ENCODE measurements at regions not wholly inside any gene's neighbourhood (a gene's known extent, or its start where the extent isn't known, plus 50 kb on each side); places are given as distances from the start of the nearest gene placed in this dataset.

GRCh38 chr1:34549199-34549598, 205.6 kb upstream of the GJB5 start:
- DNase-seq (ENCODE audit: low spot score in 2 of 2) (no peak), ATAC-seq (ENCODE audit: low read depth) (no peak)
- H3K9me3 Mint-ChIP-seq = peaks cover 4% of the 10 kb centered on the region
- H3K27ac Mint-ChIP-seq = no peak overlapping the region
- H3K27me3 Mint-ChIP-seq = peaks cover 8% of the 10 kb centered on the region
- H3K4me1 Mint-ChIP-seq = no peaks in the 10 kb centered on the region
- no peak overlapping the region for H3K4me3 Mint-ChIP-seq
- peaks cover 2% of the 10 kb centered on the region for H3K36me3 Mint-ChIP-seq

- Mint-ChIP-seq H3K4me1 (no peaks in the 10 kb centered on the region), H3K27me3 (peaks cover 21% of the 10 kb centered on the region), H3K36me3 (no peaks in the 10 kb centered on the region), H3K27ac (no peak overlapping the region), H3K9me3 (peaks cover 7% of the 10 kb centered on the region), H3K4me3 (no peak overlapping the region)
- DNase-seq (ENCODE audit: low spot score in 2 of 2) (no peak), ATAC-seq (ENCODE audit: low read depth) (no peak)
These were observed 176.5 kb upstream of the GJB5 start for GRCh38 chr1:34578306-34578705.

GRCh38 chr1:34582356-34582755, 172.5 kb upstream of the GJB5 start:
- Mint-ChIP-seq H3K36me3 (no peaks in the 10 kb centered on the region), H3K4me3 (no peak overlapping the region), H3K27me3 (peaks cover 17% of the 10 kb centered on the region), H3K9me3 (peaks cover 7% of the 10 kb centered on the region), H3K4me1 (no peaks in the 10 kb centered on the region), H3K27ac (no peak overlapping the region)
- no peak for DNase-seq (ENCODE audit: low spot score in 2 of 2)
- ATAC-seq (ENCODE audit: low read depth) = no peak

GRCh38 chr1:34587761-34588160, 167.1 kb upstream of the GJB5 start:
- H3K4me3 Mint-ChIP-seq = no peak overlapping the region
- H3K36me3 Mint-ChIP-seq = no peaks in the 10 kb centered on the region
- no peaks in the 10 kb centered on the region for H3K9me3 Mint-ChIP-seq
- no peaks in the 10 kb centered on the region for H3K4me1 Mint-ChIP-seq
- no peak overlapping the region for H3K27ac Mint-ChIP-seq
- no peak for ATAC-seq (ENCODE audit: low read depth)
- H3K27me3 Mint-ChIP-seq = peaks cover 5% of the 10 kb centered on the region
- no peak for DNase-seq (ENCODE audit: low spot score in 2 of 2)

GRCh38 chr1:34590211-34590623, 164.6 kb upstream of the GJB5 start:
- no peak for ATAC-seq (ENCODE audit: low read depth)
- Mint-ChIP-seq H3K27me3 (no peaks in the 10 kb centered on the region), H3K4me3 (no peak overlapping the region), H3K27ac (no peak overlapping the region), H3K4me1 (no peaks in the 10 kb centered on the region), H3K9me3 (no peaks in the 10 kb centered on the region), H3K36me3 (no peaks in the 10 kb centered on the region)
- DNase-seq (ENCODE audit: low spot score in 2 of 2) = no peak

- no peaks in the 10 kb centered on the region for H3K9me3 Mint-ChIP-seq
These were observed 162.9 kb upstream of the GJB5 start for GRCh38 chr1:34591751-34592629.

GRCh38 chr1:34597877-34598514, 156.9 kb upstream of the GJB5 start:
- ATAC-seq (ENCODE audit: low read depth) = no peak
- Mint-ChIP-seq H3K27ac (no peak overlapping the region), H3K4me3 (no peak overlapping the region), H3K4me1 (no peaks in the 10 kb centered on the region), H3K36me3 (no peaks in the 10 kb centered on the region), H3K27me3 (peaks cover 5% of the 10 kb centered on the region), H3K9me3 (no peaks in the 10 kb centered on the region)
- DNase-seq (ENCODE audit: low spot score in 2 of 2) = peak; percentile 5 to 38

More at GRCh38 chr1:34591751-34592629, 162.9 kb upstream of the GJB5 start:
- Mint-ChIP-seq H3K36me3 (no peaks in the 10 kb centered on the region), H3K27me3 (peaks cover 2% of the 10 kb centered on the region), H3K4me3 (no peak overlapping the region), H3K4me1 (no peaks in the 10 kb centered on the region), H3K27ac (no peak overlapping the region)
- no peak for DNase-seq (ENCODE audit: low spot score in 2 of 2)
- ATAC-seq (ENCODE audit: low read depth) = no peak

GRCh38 chr1:34602907-34603306, 151.9 kb upstream of the GJB5 start:
- no peaks in the 10 kb centered on the region for H3K9me3 Mint-ChIP-seq
- no peaks in the 10 kb centered on the region for H3K4me1 Mint-ChIP-seq
- H3K4me3 Mint-ChIP-seq = no peak overlapping the region
- no peak for ATAC-seq (ENCODE audit: low read depth)
- H3K27ac Mint-ChIP-seq = no peak overlapping the region
- peaks cover 11% of the 10 kb centered on the region for H3K27me3 Mint-ChIP-seq
- no peak for DNase-seq (ENCODE audit: low spot score in 2 of 2)
- H3K36me3 Mint-ChIP-seq = no peaks in the 10 kb centered on the region

- no peaks in the 10 kb centered on the region for H3K36me3 Mint-ChIP-seq
- DNase-seq (ENCODE audit: low spot score in 2 of 2) (no peak), ATAC-seq (ENCODE audit: low read depth) (no peak)
- H3K4me3 Mint-ChIP-seq = no peak overlapping the region
- H3K27ac Mint-ChIP-seq = no peak overlapping the region
- H3K27me3 Mint-ChIP-seq = peaks cover 15% of the 10 kb centered on the region
- no peaks in the 10 kb centered on the region for H3K9me3 Mint-ChIP-seq
- no peaks in the 10 kb centered on the region for H3K4me1 Mint-ChIP-seq
These were observed 151.3 kb upstream of the GJB5 start for GRCh38 chr1:34603594-34603993.

- ATAC-seq (ENCODE audit: low read depth) (no peak), DNase-seq (ENCODE audit: low spot score in 2 of 2) (no peak)
- no peaks in the 10 kb centered on the region for H3K4me1 Mint-ChIP-seq
- peaks cover 15% of the 10 kb centered on the region for H3K27me3 Mint-ChIP-seq
- no peak overlapping the region for H3K4me3 Mint-ChIP-seq
- H3K27ac Mint-ChIP-seq = no peak overlapping the region
- no peaks in the 10 kb centered on the region for H3K9me3 Mint-ChIP-seq
- H3K36me3 Mint-ChIP-seq = no peaks in the 10 kb centered on the region
These were observed 148.3 kb upstream of the GJB5 start for GRCh38 chr1:34606504-34606903.

GRCh38 chr1:34610063-34610462, 144.8 kb upstream of the GJB5 start:
- no peak overlapping the region for H3K4me3 Mint-ChIP-seq
- DNase-seq (ENCODE audit: low spot score in 2 of 2) (no peak), ATAC-seq (ENCODE audit: low read depth) (no peak)
- no peaks in the 10 kb centered on the region for H3K9me3 Mint-ChIP-seq
- no peak overlapping the region for H3K27ac Mint-ChIP-seq
- H3K36me3 Mint-ChIP-seq = no peaks in the 10 kb centered on the region
- no peaks in the 10 kb centered on the region for H3K4me1 Mint-ChIP-seq
- peaks cover 17% of the 10 kb centered on the region for H3K27me3 Mint-ChIP-seq

- Mint-ChIP-seq H3K4me3 (no peak overlapping the region), H3K27ac (no peak overlapping the region), H3K27me3 (peaks cover 17% of the 10 kb centered on the region), H3K4me1 (no peaks in the 10 kb centered on the region), H3K36me3 (no peaks in the 10 kb centered on the region), H3K9me3 (no peaks in the 10 kb centered on the region)
- DNase-seq (ENCODE audit: low spot score in 2 of 2) (no peak), ATAC-seq (ENCODE audit: low read depth) (no peak)
These were observed 143.3 kb upstream of the GJB5 start for GRCh38 chr1:34611571-34611970.

- no peak for ATAC-seq (ENCODE audit: low read depth)
- no peaks in the 10 kb centered on the region for H3K9me3 Mint-ChIP-seq
- no peaks in the 10 kb centered on the region for H3K4me1 Mint-ChIP-seq
- no peak for DNase-seq (ENCODE audit: low spot score in 2 of 2)
- H3K36me3 Mint-ChIP-seq = no peaks in the 10 kb centered on the region
- no peak overlapping the region for H3K4me3 Mint-ChIP-seq
- H3K27ac Mint-ChIP-seq = no peak overlapping the region
- H3K27me3 Mint-ChIP-seq = peaks cover 17% of the 10 kb centered on the region
These were observed 142.6 kb upstream of the GJB5 start for GRCh38 chr1:34612091-34612827.
